ENCODE measurements at regions not wholly inside any gene's neighbourhood (a gene's known extent, or its start where the extent isn't known, plus 50 kb on each side); places are given as distances from the start of the nearest gene placed in this dataset.

- no peak overlapping the region for H4K91ac ChIP-seq (replicated peaks; ENCODE audit: insufficient read length, low read length)
- 88% methylated on average over 5 of the region's 5 CpGs; no CpG with 5 or more reads in 1 of the 2 experiments for WGBS, 2 experiments (ENCODE audit: extremely low coverage in 1 of 2, insufficient coverage in 1 of 2, insufficient read length in 1 of 2, insufficient replicate concordance in 2 of 2, low coverage in 1 of 2, low lambda C conversion rate in 2 of 2, missing lambda C conversion rate in 1 of 2)
- H2BK5ac ChIP-seq (ENCODE audit: low read depth, low read length), result no peak overlapping the region
- H3K79me2 ChIP-seq (ENCODE audit: control insufficient read depth in 1 of 2, insufficient read depth in 2 of 2, low read length in 2 of 2), result no peaks in the 10 kb centered on the region
- ChIA-PET CTCF (ENCODE audit: partially characterized antibody) (interaction anchor here (0.8 to 2.4 kb wide), 3 partner anchors 26 to 309 kb away, joined by 3 to 7 read pairs (median 3); no protein-coding TSS in a partner anchor), POLR2A (ENCODE audit: partially characterized antibody) (interaction anchor here (0.5 kb wide), 1 partner anchor 14 kb away, joined by 3 read pairs; no protein-coding TSS in a partner anchor)
- H4K8ac ChIP-seq (ENCODE audit: extremely low read depth, insufficient read depth, low read length), result no peak overlapping the region
- no peak overlapping the region for H3K4ac ChIP-seq (replicated peaks; ENCODE audit: insufficient read length, low read depth, low read length)
- no peak overlapping the region for H3K27ac ChIP-seq (ENCODE audit: low read depth, low read length)
- 0 out of 4 replicates have a peak, but pooled peaks cover 0 to 4% of the 10 kb centered on the region in 2 experiments for H3K9me3 ChIP-seq (ENCODE audit: insufficient read depth in 2 of 2, low read depth in 1 of 2, low read length in 1 of 2)
- FAIRE-seq, result no peak
- H3K23me2 ChIP-seq (ENCODE audit: low read depth, low read length), result no peaks in the 10 kb centered on the region
- H4K5ac ChIP-seq (ENCODE audit: insufficient read length, low read depth, low read length), result no peak overlapping the region
- TF ChIP-seq CEBPB (IDR thresholded peaks at IDR 0.05; ENCODE audit: low read depth, low read length), result no peak
- TF ChIP-seq RNF2 (IDR thresholded peaks at IDR 0.05; ENCODE audit: borderline replicate concordance, low read depth, low read length, missing control alignments, poor library complexity, severe bottlenecking), result no peak
- no peak for TF ChIP-seq SIX5 (IDR thresholded peaks at IDR 0.05; ENCODE audit: low read depth, low read length)
- no peak for TF ChIP-seq GABPA (IDR thresholded peaks at IDR 0.05; ENCODE audit: borderline replicate concordance, insufficient read depth, low read length)
- TF ChIP-seq ASH2L (IDR thresholded peaks at IDR 0.05; ENCODE audit: low read length), result no peak
- TF ChIP-seq NANOG (IDR thresholded peaks at IDR 0.05; ENCODE audit: insufficient read depth, low read depth, low read length, poor library complexity, severe bottlenecking), result no peak
- TF ChIP-seq GTF2F1 (IDR thresholded peaks at IDR 0.05; ENCODE audit: borderline replicate concordance, low read depth, low read length), result no peak
- TF ChIP-seq TAF7 (optimal IDR thresholded peaks at IDR 0.05; ENCODE audit: borderline replicate concordance, low read depth, low read length), result no peak
- no peak for TF ChIP-seq BRCA1 (IDR thresholded peaks at IDR 0.05; ENCODE audit: low read depth, low read length)
- no peak for TF ChIP-seq TBP (IDR thresholded peaks at IDR 0.05; ENCODE audit: low read depth, low read length)
- TF ChIP-seq CBX8 (IDR thresholded peaks at IDR 0.05; ENCODE audit: borderline replicate concordance, low read depth, low read length), result no peak
- no peak overlapping the region for H3K4me3 ChIP-seq (ENCODE audit: extremely low read depth in 1 of 4, insufficient read depth in 2 of 4, low read depth in 3 of 4, low read length in 4 of 4)
- H2BK15ac ChIP-seq (ENCODE audit: low read length), result no peak overlapping the region
- no peak overlapping the region for H3K14ac ChIP-seq (ENCODE audit: insufficient read length)
- no peak overlapping the region for H3K18ac ChIP-seq (ENCODE audit: extremely low read depth, low read length)
- H2AFZ ChIP-seq (ENCODE audit: low read length), result no peak overlapping the region
- no peak overlapping the region for H2BK120ac ChIP-seq (replicated peaks; ENCODE audit: low read depth, low read length)
- H4K20me1 ChIP-seq (replicated peaks in 1 of 2; ENCODE audit: control insufficient read depth in 1 of 2, insufficient read depth in 2 of 2, low read length in 2 of 2), result no peaks in the 10 kb centered on the region
- H3K27me3 ChIP-seq (replicated peaks in 1 of 4; ENCODE audit: control insufficient read depth in 3 of 4, extremely low read depth in 1 of 4, insufficient read depth in 3 of 4, low read length in 3 of 4), result no peaks in the 10 kb centered on the region
- H3K36me3 ChIP-seq (ENCODE audit: control insufficient read depth in 2 of 4, insufficient read depth in 4 of 4, low read length in 3 of 4), result no peaks in the 10 kb centered on the region; a peak in 2 of 8 replicates
- H3K23ac ChIP-seq (ENCODE audit: insufficient read length), result no peak overlapping the region
- no peak for DNase-seq (ENCODE audit: low read depth in 1 of 2, low spot score in 2 of 2)
- no peak overlapping the region for H3K4me2 ChIP-seq (ENCODE audit: insufficient read depth in 1 of 2, low read depth in 2 of 2, low read length in 2 of 2)
- H2BK12ac ChIP-seq (ENCODE audit: low read depth, low read length), result no peak overlapping the region
- no peak overlapping the region for H3K56ac ChIP-seq (replicated peaks; ENCODE audit: insufficient read length, low read depth, low read length)
- peaks cover 0 to 4% (median 0%) of the 10 kb centered on the region in 4 experiments; a peak in 1 of 7 replicates for H3K4me1 ChIP-seq (replicated peaks in 1 of 4; ENCODE audit: control insufficient read depth in 3 of 4, insufficient read depth in 4 of 4, low read length in 3 of 4)
- no peaks in the 10 kb centered on the region for H3K79me1 ChIP-seq (ENCODE audit: low read depth, low read length)
- no peak overlapping the region for H2BK20ac ChIP-seq (ENCODE audit: low read length)
- H2AK5ac ChIP-seq (ENCODE audit: low read depth, low read length), result no peak overlapping the region
- no peak overlapping the region for H3K9ac ChIP-seq (replicated peaks in 1 of 4; ENCODE audit: extremely low read depth in 1 of 4, low read depth in 3 of 4, low read length in 3 of 4)
Observed at GRCh38 chr1:224541901-224542630, 74.1 kb upstream of the CNIH3 start.

Measured in H1 (cell line).